Thyroid gland (tissue), 4 donors: ENCODE measurements at regions not wholly inside any gene's neighbourhood (a gene's known extent, or its start where the extent isn't known, plus 50 kb on each side); places are given as distances from the start of the nearest gene placed in this dataset.
"Not testable (repeated sequence)": the region's sequence is repeated elsewhere in the genome, so short reads cannot be mapped to it uniquely, and the experiment has no call there.

Source experiments
- CTCF ChIP-seq, 6 experiments: fragments of 200-600 bp in 3 of 6; fragments of 450-650 bp in 3 of 6; sonication (generic) in 3 of 6; IDR thresholded peaks; one replicate each; pipeline ENCODE4 v1.5.1; 2016 to 2019; ENCODE audit warnings: antibody characterized with exemption in 6 of 6, mild to moderate bottlenecking in 2 of 6, inconsistent platforms in 1 of 6, moderate library complexity in 1 of 6
- POLR2A ChIP-seq, 2 donors: fragments of 450-650 bp; IDR thresholded peaks; one replicate each; pipeline ENCODE4 v1.6.1; 2017; ENCODE audit warnings: antibody characterized with exemption in 2 of 2, mild to moderate bottlenecking in 2 of 2, moderate library complexity in 1 of 2

- TF ChIP-seq CTCF, POLR2A (IDR thresholded peaks at IDR 0.05): not testable (repeated sequence)
Measured at GRCh38 chr2:87342175-87342574, 320.5 kb upstream of the PLGLB1 start.
